ENCODE measurements at regions not wholly inside any gene's neighbourhood (a gene's known extent, or its start where the extent isn't known, plus 50 kb on each side); places are given as distances from the start of the nearest gene placed in this dataset.

- no peaks in the 10 kb centered on the region for H3K9me3 Mint-ChIP-seq
- H3K4me1 Mint-ChIP-seq, result no peaks in the 10 kb centered on the region
- H3K27me3 Mint-ChIP-seq (ENCODE audit: low read depth in 2 of 2), result no peaks in the 10 kb centered on the region
- Histone ChIP-seq H3K9me3 (ENCODE audit: control insufficient read depth, insufficient read depth, low read length) (no peaks in the 10 kb centered on the region), H3K4me1 (ENCODE audit: control insufficient read depth, insufficient read depth, low read length) (no peaks in the 10 kb centered on the region), H3K36me3 (ENCODE audit: control insufficient read depth, insufficient read depth, low read length) (no peaks in the 10 kb centered on the region), H3K27me3 (ENCODE audit: control insufficient read depth, insufficient read depth, low read length) (no peaks in the 10 kb centered on the region), H3K27ac (ENCODE audit: low read length) (no peak overlapping the region), H3K4me3 (ENCODE audit: low read length) (no peak overlapping the region)
- intact Hi-C loops (cut with micrococcal nuclease), result no loop called here
- ATAC-seq (no peak), DNase-seq (no peak)
- no peak overlapping the region for H3K4me3 Mint-ChIP-seq
- TF ChIP-seq CTCF (IDR thresholded peaks at IDR 0.05), result no peak
- no peak overlapping the region for H3K27ac Mint-ChIP-seq
- 79% methylated on average over 18 of the region's 18 CpGs for WGBS (ENCODE audit: insufficient coverage)
- no peaks in the 10 kb centered on the region for H3K36me3 Mint-ChIP-seq
Observed at GRCh38 chr14:104358528-104359300, 220.3 kb downstream of the KIF26A start.

GRCh38 chr14:104359301-104359968 is 220.1 kb upstream of the C14orf180 start:
- Mint-ChIP-seq H3K9me3 (no peaks in the 10 kb centered on the region), H3K27ac (no peak overlapping the region), H3K27me3 (ENCODE audit: low read depth in 2 of 2) (no peaks in the 10 kb centered on the region), H3K4me3 (no peak overlapping the region), H3K4me1 (peaks cover 0 to 4% of the 10 kb centered on the region in 2 donors), H3K36me3 (no peaks in the 10 kb centered on the region)
- Histone ChIP-seq H3K4me1 (ENCODE audit: control insufficient read depth, insufficient read depth, low read length) (no peaks in the 10 kb centered on the region), H3K9me3 (ENCODE audit: control insufficient read depth, insufficient read depth, low read length) (no peaks in the 10 kb centered on the region), H3K27ac (ENCODE audit: low read length) (no peak overlapping the region), H3K27me3 (ENCODE audit: control insufficient read depth, insufficient read depth, low read length) (no peaks in the 10 kb centered on the region), H3K36me3 (ENCODE audit: control insufficient read depth, insufficient read depth, low read length) (no peaks in the 10 kb centered on the region), H3K4me3 (ENCODE audit: low read length) (no peak overlapping the region)
- ATAC-seq (no peak), DNase-seq (no peak)
- WGBS (ENCODE audit: insufficient coverage), result 79% methylated on average over 14 of the region's 14 CpGs
- intact Hi-C loops (cut with micrococcal nuclease), result no loop called here
- TF ChIP-seq CTCF (IDR thresholded peaks at IDR 0.05), result no peak

- Histone ChIP-seq H3K9me3 (ENCODE audit: control insufficient read depth, insufficient read depth, low read length) (no peaks in the 10 kb centered on the region), H3K4me3 (ENCODE audit: low read length) (no peak overlapping the region), H3K4me1 (ENCODE audit: control insufficient read depth, insufficient read depth, low read length) (no peaks in the 10 kb centered on the region), H3K27ac (ENCODE audit: low read length) (no peak overlapping the region), H3K36me3 (ENCODE audit: control insufficient read depth, insufficient read depth, low read length) (no peaks in the 10 kb centered on the region), H3K27me3 (ENCODE audit: control insufficient read depth, insufficient read depth, low read length) (no peaks in the 10 kb centered on the region)
- H3K36me3 Mint-ChIP-seq, result no peaks in the 10 kb centered on the region
- intact Hi-C loops (cut with micrococcal nuclease), result no loop called here
- WGBS (ENCODE audit: insufficient coverage), result 75% methylated on average over 7 of the region's 7 CpGs
- no peak for TF ChIP-seq CTCF (IDR thresholded peaks at IDR 0.05)
- no peak overlapping the region for H3K4me3 Mint-ChIP-seq
- H3K4me1 Mint-ChIP-seq, result peaks cover 0 to 4% of the 10 kb centered on the region in 2 donors
- no peak for DNase-seq
- no peaks in the 10 kb centered on the region for H3K27me3 Mint-ChIP-seq (ENCODE audit: low read depth in 2 of 2)
- no peaks in the 10 kb centered on the region for H3K9me3 Mint-ChIP-seq
- no peak overlapping the region for H3K27ac Mint-ChIP-seq
- no peak for ATAC-seq
Observed at GRCh38 chr14:104359969-104360442, 219.6 kb upstream of the C14orf180 start.
